GM23338 (cell line): ENCODE measurements at regions not wholly inside any gene's neighbourhood (a gene's known extent, or its start where the extent isn't known, plus 50 kb on each side); places are given as distances from the start of the nearest gene placed in this dataset.

Source experiments
- ATAC-seq: fragments of 200-7000 bp; cut with Tn5 transposase; 3 replicates; pipeline ENCODE4 v1.9.1; 2020
- DNase-seq: peaks from one replicate; pipeline ENCODE4 v3.0.0-alpha.2; 2015; ENCODE audit warnings: low spot score
- H2AFZ ChIP-seq: fragments of 200-600 bp; sonication (generic); 2 replicates; pipeline ENCODE4 v1.8.0; 2016; ENCODE audit warnings: antibody characterized with exemption, mild to moderate bottlenecking, moderate library complexity
- H3F3A ChIP-seq: fragments of 200-600 bp; sonication (generic); replicated peaks from 2 replicates; pipeline ENCODE4 v1.8.0; 2017; ENCODE audit warnings: antibody characterized with exemption, mixed run types, low read depth
- H3K27ac ChIP-seq: fragments of 200-600 bp; sonication (generic); 2 replicates; pipeline ENCODE4 v1.6.1; 2016; ENCODE audit warnings: low read depth
- H3K27me3 ChIP-seq: fragments of 200-600 bp; sonication (generic); 2 replicates; pipeline ENCODE4 v1.8.0; 2016; ENCODE audit warnings: mild to moderate bottlenecking, mixed run types, moderate library complexity; ENCODE audit not compliant: insufficient read depth
- H3K36me3 ChIP-seq: fragments of 200-600 bp; sonication (generic); 2 replicates; pipeline ENCODE4 v1.8.0; 2016; ENCODE audit warnings: mild to moderate bottlenecking; ENCODE audit not compliant: insufficient read depth
- H3K4me1 ChIP-seq: fragments of 200-600 bp; sonication (generic); 2 replicates; pipeline ENCODE4 v1.8.0; 2016; ENCODE audit warnings: mild to moderate bottlenecking, moderate library complexity; ENCODE audit not compliant: insufficient read depth
- H3K4me2 ChIP-seq: fragments of 200-600 bp; sonication (generic); 2 replicates; pipeline ENCODE4 v1.7.1; 2017; ENCODE audit warnings: mixed run types
- H3K4me3 ChIP-seq: fragments of 200-600 bp; sonication (generic); 2 replicates; pipeline ENCODE4 v1.6.1; 2016; ENCODE audit warnings: mixed run types
- H3K79me2 ChIP-seq: fragments of 200-600 bp; sonication (generic); replicated peaks from 2 replicates; pipeline ENCODE4 v1.8.0; 2017; ENCODE audit warnings: mild to moderate bottlenecking; ENCODE audit not compliant: insufficient read depth
- H3K9me2 ChIP-seq: fragments of 200-600 bp; sonication (generic); 2 replicates; pipeline ENCODE4 v1.8.0; 2017; ENCODE audit not compliant: insufficient read depth
- H4K20me1 ChIP-seq: fragments of 200-600 bp; sonication (generic); replicated peaks from 2 replicates; pipeline ENCODE4 v1.8.0; 2017; ENCODE audit warnings: mild to moderate bottlenecking; ENCODE audit not compliant: insufficient read depth
- H3K27ac Mint-ChIP-seq: 2 replicates; pipeline ENCODE4 v1.8.0; 2020; ENCODE audit warnings: inconsistent platforms, mild to moderate bottlenecking, moderate library complexity, mixed read lengths
- H3K27me3 Mint-ChIP-seq: 3 replicates; pipeline ENCODE4 v1.8.0; 2022; ENCODE audit warnings: low read depth, mild to moderate bottlenecking, moderate library complexity, mixed read lengths, inconsistent platforms; ENCODE audit not compliant: insufficient read depth, poor library complexity
- H3K36me3 Mint-ChIP-seq: 3 replicates; pipeline ENCODE4 v1.8.0; 2021; ENCODE audit warnings: low read depth, mild to moderate bottlenecking, inconsistent platforms, moderate library complexity, mixed read lengths
- H3K4me1 Mint-ChIP-seq: 3 replicates; pipeline ENCODE4 v1.8.0; 2020; ENCODE audit warnings: mild to moderate bottlenecking, inconsistent platforms, mixed read lengths
- H3K4me3 Mint-ChIP-seq: 3 replicates; pipeline ENCODE4 v1.8.0; 2021; ENCODE audit warnings: moderate library complexity, mild to moderate bottlenecking, inconsistent platforms, mixed read lengths
- H3K9me3 Mint-ChIP-seq: 3 replicates; pipeline ENCODE4 v1.8.0; 2020; ENCODE audit warnings: moderate library complexity, mild to moderate bottlenecking, inconsistent platforms, mixed read lengths
- CREB1 ChIP-seq: fragments of 250-450 bp; sonication (Bioruptor Pico); IDR thresholded peaks from 2 replicates; pipeline ENCODE4 v1.5.0; 2020; ENCODE audit warnings: low read depth, mild to moderate bottlenecking, moderate library complexity
- EZH2 ChIP-seq: fragments of 200-600 bp; sonication (generic); IDR thresholded peaks from one replicate; pipeline ENCODE4 v1.8.0; 2017; ENCODE audit warnings: antibody characterized with exemption, mild to moderate bottlenecking, low read depth; ENCODE audit not compliant: unreplicated experiment
- EZH2phosphoT487 ChIP-seq: fragments of 200-600 bp; sonication (generic); IDR thresholded peaks from one replicate; pipeline ENCODE4 v1.8.1; 2018; ENCODE audit warnings: antibody characterized with exemption; ENCODE audit not compliant: unreplicated experiment
- JUNB ChIP-seq: IDR thresholded peaks from one replicate; pipeline ENCODE4 v1.6.1; 2016; ENCODE audit warnings: antibody characterized with exemption; ENCODE audit not compliant: unreplicated experiment
- NANOG ChIP-seq: IDR thresholded peaks from 2 replicates; pipeline ENCODE4 v1.6.1; 2016; ENCODE audit warnings: antibody characterized with exemption, borderline replicate concordance
- POLR2AphosphoS5 ChIP-seq: IDR thresholded peaks from 2 replicates; pipeline ENCODE4 v1.6.1; 2016; ENCODE audit warnings: antibody characterized with exemption, low read depth
- REST ChIP-seq: IDR thresholded peaks from one replicate; pipeline ENCODE4 v1.6.1; 2018; ENCODE audit warnings: antibody characterized with exemption; ENCODE audit not compliant: unreplicated experiment
- STAT1 ChIP-seq: IDR thresholded peaks from one replicate; pipeline ENCODE4 v1.6.1; 2016; ENCODE audit warnings: antibody characterized with exemption; ENCODE audit not compliant: unreplicated experiment
- ZNF114 ChIP-seq: fragments of 250-450 bp; sonication (Bioruptor Pico); IDR thresholded peaks from 2 replicates; pipeline ENCODE4 v1.5.0; 2020; ENCODE audit warnings: mild to moderate bottlenecking, moderate library complexity
- ZNF331 ChIP-seq: fragments of 250-450 bp; sonication (Bioruptor Pico); IDR thresholded peaks from 2 replicates; pipeline ENCODE4 v1.5.0; 2020; ENCODE audit warnings: low read depth, mild to moderate bottlenecking, moderate library complexity
- ZNF462 ChIP-seq: fragments of 250-450 bp; sonication (Bioruptor Pico); IDR thresholded peaks from 2 replicates; pipeline ENCODE4 v1.5.0; 2020; ENCODE audit warnings: mild to moderate bottlenecking, moderate library complexity
- TF ChIP-seq, protein P1 (sequence below), 2 experiments: fragments of 200-600 bp in 1 of 2; sonication (generic) in 1 of 2; conservative IDR thresholded peaks; 2 replicates each; pipeline versions ENCODE4 v1.5.1 to v1.6.1; 2016 to 2017; ENCODE audit warnings: antibody characterized with exemption in 2 of 2, low read depth in 2 of 2, mild to moderate bottlenecking in 2 of 2, moderate library complexity in 1 of 2
- TF ChIP-seq, protein P2 (sequence below): IDR thresholded peaks from 2 replicates; pipeline ENCODE4 v1.6.1; 2016; ENCODE audit warnings: antibody characterized with exemption

- Mint-ChIP-seq H3K4me1 (peaks cover 8% of the 10 kb centered on the region; the same call in 2 of the 3 replicates), H3K9me3 (no peaks in the 10 kb centered on the region), H3K36me3 (no peaks in the 10 kb centered on the region), H3K27me3 (no peaks in the 10 kb centered on the region), H3K4me3 (no peak overlapping the region), H3K27ac (no peak overlapping the region)
- Histone ChIP-seq H4K20me1 (no peaks in the 10 kb centered on the region), H3K4me1 (peaks cover 18% of the 10 kb centered on the region; the same call in 1 of the 2 replicates), H3K4me2 (0 out of 2 replicates have a peak overlapping the region, but pooled peaks have one; percentile 28), H3K27ac (no peak overlapping the region), H3K27me3 (no peaks in the 10 kb centered on the region), H3K4me3 (no peak overlapping the region), H2AFZ (peak overlapping the region; percentile 34; the same call in 1 of the 2 replicates), H3K9me2 (no peaks in the 10 kb centered on the region), H3K36me3 (no peaks in the 10 kb centered on the region), H3K79me2 (no peaks in the 10 kb centered on the region), H3F3A (no peaks in the 10 kb centered on the region)
- ATAC-seq, result peak; percentile 79
- TF ChIP-seq POLR2AphosphoS5, result no peak
- TF ChIP-seq JUNB, result no peak
- no peak for TF ChIP-seq EZH2phosphoT487
- no peak for TF ChIP-seq STAT1
- no peak for TF ChIP-seq EZH2
- TF ChIP-seq ZNF114, result no peak
- no peak for TF ChIP-seq ZNF462
- no peak for TF ChIP-seq ZNF331 (CRISPR knock-in tag)
- no peak for TF ChIP-seq REST
- TF ChIP-seq, protein P1, sequence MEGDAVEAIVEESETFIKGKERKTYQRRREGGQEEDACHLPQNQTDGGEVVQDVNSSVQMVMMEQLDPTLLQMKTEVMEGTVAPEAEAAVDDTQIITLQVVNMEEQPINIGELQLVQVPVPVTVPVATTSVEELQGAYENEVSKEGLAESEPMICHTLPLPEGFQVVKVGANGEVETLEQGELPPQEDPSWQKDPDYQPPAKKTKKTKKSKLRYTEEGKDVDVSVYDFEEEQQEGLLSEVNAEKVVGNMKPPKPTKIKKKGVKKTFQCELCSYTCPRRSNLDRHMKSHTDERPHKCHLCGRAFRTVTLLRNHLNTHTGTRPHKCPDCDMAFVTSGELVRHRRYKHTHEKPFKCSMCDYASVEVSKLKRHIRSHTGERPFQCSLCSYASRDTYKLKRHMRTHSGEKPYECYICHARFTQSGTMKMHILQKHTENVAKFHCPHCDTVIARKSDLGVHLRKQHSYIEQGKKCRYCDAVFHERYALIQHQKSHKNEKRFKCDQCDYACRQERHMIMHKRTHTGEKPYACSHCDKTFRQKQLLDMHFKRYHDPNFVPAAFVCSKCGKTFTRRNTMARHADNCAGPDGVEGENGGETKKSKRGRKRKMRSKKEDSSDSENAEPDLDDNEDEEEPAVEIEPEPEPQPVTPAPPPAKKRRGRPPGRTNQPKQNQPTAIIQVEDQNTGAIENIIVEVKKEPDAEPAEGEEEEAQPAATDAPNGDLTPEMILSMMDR (conservative IDR thresholded peaks at IDR 0.05; ENCODE audit: low read depth in 2 of 2), result no peak
- TF ChIP-seq, protein P2, sequence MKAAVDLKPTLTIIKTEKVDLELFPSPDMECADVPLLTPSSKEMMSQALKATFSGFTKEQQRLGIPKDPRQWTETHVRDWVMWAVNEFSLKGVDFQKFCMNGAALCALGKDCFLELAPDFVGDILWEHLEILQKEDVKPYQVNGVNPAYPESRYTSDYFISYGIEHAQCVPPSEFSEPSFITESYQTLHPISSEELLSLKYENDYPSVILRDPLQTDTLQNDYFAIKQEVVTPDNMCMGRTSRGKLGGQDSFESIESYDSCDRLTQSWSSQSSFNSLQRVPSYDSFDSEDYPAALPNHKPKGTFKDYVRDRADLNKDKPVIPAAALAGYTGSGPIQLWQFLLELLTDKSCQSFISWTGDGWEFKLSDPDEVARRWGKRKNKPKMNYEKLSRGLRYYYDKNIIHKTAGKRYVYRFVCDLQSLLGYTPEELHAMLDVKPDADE, result no peak
- TF ChIP-seq NANOG, result no peak
- no peak for TF ChIP-seq CREB1 (CRISPR knock-in tag)
- no peak for DNase-seq
Observed at GRCh38 chr4:119977076-119977940, 89.3 kb downstream of the MAD2L1 start.
